Common myeloid progenitor, CD34-positive (primary cell): ENCODE measurements at regions not wholly inside any gene's neighbourhood (a gene's known extent, or its start where the extent isn't known, plus 50 kb on each side); places are given as distances from the start of the nearest gene placed in this dataset.
"Not testable (repeated sequence)": the region's sequence is repeated elsewhere in the genome, so short reads cannot be mapped to it uniquely, and the experiment has no call there.

ENCODE experiments used
- CTCF ChIA-PET: fragments of 350-600 bp; sonication (Branson Sonifier 250); formaldehyde crosslinking; loops from one replicate; lab custom pipeline; 2021; ENCODE audit warnings: antibody characterized with exemption; lab: Charles Lee
- POLR2A ChIA-PET: fragments of 350-600 bp; sonication (Branson Sonifier 250); formaldehyde crosslinking; loops from one replicate; lab custom pipeline; 2021; ENCODE audit warnings: antibody characterized with exemption; lab: Charles Lee
- DNase-seq, 3 donors: peaks; one replicate each; pipeline versions ENCODE4 v3.0.0 to v3.0.0-alpha.2; 2013
- H3K27ac ChIP-seq, 2 experiments: 1 replicate in 1 of 2; 2 replicates in 1 of 2; pipeline ENCODE4 v1.7.0; 2013; ENCODE audit warnings: inconsistent platforms in 2 of 2, low read length in 2 of 2, mild to moderate bottlenecking in 2 of 2, low read depth in 1 of 2, moderate library complexity in 1 of 2; ENCODE audit not compliant: severe bottlenecking in 2 of 2, insufficient read depth in 1 of 2, poor library complexity in 1 of 2
- H3K27me3 ChIP-seq, 5 experiments: replicated peaks in 2 of 5; 1 replicate in 3 of 5; 2 replicates in 2 of 5; pipeline versions ENCODE4 v1.6.1 to v1.7.0; 2013; ENCODE audit warnings: low read length in 4 of 5, mild to moderate bottlenecking in 2 of 5, moderate library complexity in 2 of 5, inconsistent platforms in 1 of 5; ENCODE audit not compliant: insufficient read depth in 5 of 5, control insufficient read depth in 4 of 5
- H3K36me3 ChIP-seq, 4 experiments: 1 replicate in 2 of 4; 2 replicates in 2 of 4; pipeline versions ENCODE4 v1.6.1 to v1.7.0; 2013; ENCODE audit warnings: low read length in 3 of 4, control low read depth in 1 of 4, mild to moderate bottlenecking in 1 of 4; ENCODE audit not compliant: control insufficient read depth in 4 of 4, insufficient read depth in 4 of 4
- H3K4me1 ChIP-seq, 4 experiments: 1 replicate in 3 of 4; 2 replicates in 1 of 4; pipeline versions ENCODE4 v1.6.1 to v1.7.1; 2013; ENCODE audit warnings: low read length in 3 of 4, mild to moderate bottlenecking in 3 of 4, control low read depth in 1 of 4, inconsistent platforms in 1 of 4, moderate library complexity in 1 of 4; ENCODE audit not compliant: control insufficient read depth in 4 of 4, insufficient read depth in 4 of 4; ENCODE audit errors: control extremely low read depth in 1 of 4
- H3K4me3 ChIP-seq, 7 experiments: 1 replicate in 4 of 7; 2 replicates in 3 of 7; pipeline versions ENCODE4 v1.5.1 to v1.7.0; 2013; ENCODE audit warnings: mild to moderate bottlenecking in 7 of 7, low read length in 6 of 7, moderate library complexity in 6 of 7, inconsistent platforms in 2 of 7, low read depth in 2 of 7, control low read depth in 1 of 7; ENCODE audit not compliant: insufficient read depth in 4 of 7, control insufficient read depth in 1 of 7; ENCODE audit errors: extremely low read depth in 1 of 7
- H3K9me3 ChIP-seq, 5 experiments: 1 replicate in 4 of 5; 2 replicates in 1 of 5; pipeline versions ENCODE4 v1.6.1 to v1.7.1; 2013; ENCODE audit warnings: low read length in 4 of 5, mild to moderate bottlenecking in 2 of 5, inconsistent platforms in 1 of 5, low read depth in 1 of 5, moderate library complexity in 1 of 5; ENCODE audit not compliant: control insufficient read depth in 4 of 5, insufficient read depth in 2 of 5; ENCODE audit errors: control extremely low read depth in 1 of 5
- WGBS: methylation state at CpG from one replicate; pipeline ENCODE4 v1.1.5; 2013; ENCODE audit not compliant: insufficient coverage; 5-methylcytosine and 5-hydroxymethylcytosine counted together

DNA sequence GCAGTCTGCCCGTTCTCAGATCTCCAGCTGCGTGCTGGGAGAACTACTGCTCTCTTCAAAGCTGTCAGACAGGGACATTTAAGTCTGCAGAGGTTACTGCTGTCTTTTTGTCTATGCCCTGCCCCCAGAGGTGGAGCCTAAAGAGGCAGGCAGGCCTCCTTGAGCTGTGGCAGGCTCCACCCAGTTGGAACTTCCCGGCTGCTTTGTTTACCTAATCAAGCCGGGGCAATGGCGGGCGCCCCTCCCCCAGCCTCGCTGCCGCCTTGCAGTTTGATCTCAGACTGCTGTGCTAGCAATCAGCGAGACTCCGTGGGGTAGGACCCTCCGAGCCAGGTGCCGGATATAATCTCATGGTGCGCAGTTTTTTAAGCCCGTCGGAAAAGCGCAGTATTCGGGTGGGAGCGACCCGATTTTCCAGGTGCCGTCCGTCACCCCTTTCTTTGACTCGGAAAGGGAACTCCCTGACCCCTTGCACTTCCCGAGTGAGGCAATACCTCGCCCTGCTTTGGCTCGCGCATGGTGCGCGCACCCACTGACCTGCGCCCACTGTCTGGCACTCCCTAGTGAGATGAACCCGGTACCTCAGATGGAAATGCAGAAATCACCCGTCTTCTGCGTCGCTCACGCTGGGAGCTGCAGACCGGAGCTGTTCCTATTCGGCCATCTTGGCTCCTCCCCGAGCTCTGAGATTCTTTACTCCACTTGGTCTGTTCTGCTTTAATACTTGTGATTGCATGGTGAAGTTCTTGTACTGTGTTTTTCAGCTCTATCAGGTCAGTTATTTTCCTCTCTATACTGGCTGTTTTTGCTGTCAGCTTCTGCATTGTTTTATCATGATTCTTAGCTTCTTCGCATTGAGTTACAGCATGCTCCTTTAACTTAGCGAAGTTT is 148.9 kb upstream of the TPRG1 start:
- H3K4me1 ChIP-seq, DNase-seq, H3K4me3 ChIP-seq, H3K9me3 ChIP-seq, H3K36me3 ChIP-seq, H3K27me3 ChIP-seq, CTCF ChIA-PET, H3K27ac ChIP-seq, POLR2A ChIA-PET: not testable (repeated sequence)
- WGBS: 82% methylated on average over 11 of the region's 39 CpGs

DNA sequence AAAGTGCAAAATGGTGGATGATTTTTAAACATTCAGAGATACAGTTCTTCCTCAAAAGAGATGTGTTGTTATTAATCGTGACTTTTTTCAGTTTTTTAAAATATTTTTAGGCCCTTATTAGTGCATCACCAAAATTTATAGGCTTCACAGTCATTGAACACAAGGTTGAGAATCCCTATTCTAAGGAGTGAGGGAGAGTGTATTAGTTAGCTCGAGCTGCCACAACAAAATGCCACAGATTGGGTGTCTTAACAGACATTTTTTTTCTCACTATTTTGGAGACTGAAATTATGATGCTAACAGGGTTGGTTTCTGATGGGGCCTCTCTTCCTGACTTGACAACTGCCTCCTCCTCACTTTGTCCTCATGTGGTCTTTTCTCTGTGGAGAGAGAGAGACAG is 145.9 kb upstream of the TPRG1 start:
- CTCF ChIA-PET: interaction anchor here (1.1 kb wide), 1 partner anchor 15 kb away, joined by 3 read pairs; no protein-coding TSS in a partner anchor
- H3K4me1 ChIP-seq: no peaks in the 10 kb centered on the region
- 100% methylated on average over 1 of the region's 2 CpGs for WGBS

GRCh38 chr3:189027626-189028155 is 144.1 kb upstream of the TPRG1 start:
- no peak for DNase-seq
- H3K9me3 ChIP-seq: peaks cover 0 to 3% (median 0%) of the 10 kb centered on the region in 5 experiments
- CTCF ChIA-PET: no interaction called here
- no peaks in the 10 kb centered on the region for H3K36me3 ChIP-seq
- POLR2A ChIA-PET: no interaction called here
- no CpG with 5 or more reads among the region's 4 CpGs for WGBS
- no peaks in the 10 kb centered on the region for H3K27me3 ChIP-seq
- H3K4me3 ChIP-seq: no peak overlapping the region
- no peaks in the 10 kb centered on the region for H3K4me1 ChIP-seq
- no peak overlapping the region for H3K27ac ChIP-seq

More for the DNA sequence above, 145.9 kb upstream of the TPRG1 start:
- no peaks in the 10 kb centered on the region for H3K27me3 ChIP-seq
- no peaks in the 10 kb centered on the region for H3K36me3 ChIP-seq
- no peak overlapping the region for H3K4me3 ChIP-seq
- DNase-seq: no peak
- POLR2A ChIA-PET: no interaction called here
- no peak overlapping the region for H3K27ac ChIP-seq
- H3K9me3 ChIP-seq: peaks cover 0 to 3% (median 0%) of the 10 kb centered on the region in 5 experiments

DNA sequence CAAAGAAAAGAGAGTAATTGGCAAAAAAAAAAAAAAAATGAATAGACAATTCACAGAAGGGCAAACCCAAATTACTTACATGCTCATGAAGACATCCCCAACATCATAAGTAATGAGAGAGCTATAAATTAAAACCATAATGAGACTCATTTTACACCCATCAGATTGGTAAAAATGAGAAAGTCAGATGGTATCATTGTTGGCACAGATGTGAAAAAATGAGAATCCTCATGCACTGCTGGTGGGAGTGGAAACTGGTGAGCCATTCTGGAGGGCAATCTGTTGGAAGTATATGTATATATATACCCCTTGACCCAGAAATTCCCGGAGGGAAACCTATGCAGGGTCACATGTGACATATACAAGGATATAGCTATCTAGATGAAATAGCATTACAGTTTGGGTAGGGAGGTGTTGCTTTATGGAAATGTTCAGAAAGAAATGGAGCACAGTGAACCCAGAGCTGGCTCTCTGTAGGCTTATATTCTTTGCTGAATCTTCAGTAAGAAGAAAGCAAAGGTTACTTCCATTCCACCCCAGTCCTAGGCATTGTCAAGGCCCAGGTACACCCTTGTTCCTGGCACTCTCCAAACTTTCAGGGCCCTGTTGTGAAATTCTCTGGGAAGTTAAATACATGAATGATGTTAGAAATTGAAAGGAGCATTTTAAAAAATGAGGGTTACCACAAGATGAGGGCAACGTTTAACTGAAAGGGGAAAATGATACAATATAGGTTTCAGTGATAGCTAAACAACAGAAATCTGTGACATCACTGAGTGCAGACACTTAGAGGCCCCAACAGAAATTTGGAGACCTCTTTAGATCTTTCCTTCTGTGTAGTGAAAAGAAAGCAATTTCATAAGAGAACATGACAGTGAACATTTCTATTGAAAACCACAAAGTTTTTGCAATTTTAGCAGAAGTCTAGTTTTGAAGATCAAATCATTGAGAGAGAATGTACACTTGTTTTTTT is 132.7 kb upstream of the TPRG1 start:
- Histone ChIP-seq H3K4me1 (no peaks in the 10 kb centered on the region), H3K36me3 (no peaks in the 10 kb centered on the region), H3K9me3 (peaks cover 0 to 3% (median 0%) of the 10 kb centered on the region in 5 experiments), H3K4me3 (no peak overlapping the region), H3K27ac (no peak overlapping the region), H3K27me3 (no peaks in the 10 kb centered on the region)
- POLR2A ChIA-PET: interaction anchor here (0.7 kb wide), 1 partner anchor 870 kb away, joined by 3 read pairs; no protein-coding TSS in a partner anchor
- whole genome bisulfite sequencing: 63% methylated on average over 1 of the region's 2 CpGs
- DNase-seq: peak in 2 of 3 donors; percentile 17 to 21
- CTCF ChIA-PET: interaction anchor here (0.9 to 4.1 kb wide), 5 partner anchors 27 to 1299 kb away, joined by 3 to 36 read pairs (median 3); no protein-coding TSS in a partner anchor

DNA sequence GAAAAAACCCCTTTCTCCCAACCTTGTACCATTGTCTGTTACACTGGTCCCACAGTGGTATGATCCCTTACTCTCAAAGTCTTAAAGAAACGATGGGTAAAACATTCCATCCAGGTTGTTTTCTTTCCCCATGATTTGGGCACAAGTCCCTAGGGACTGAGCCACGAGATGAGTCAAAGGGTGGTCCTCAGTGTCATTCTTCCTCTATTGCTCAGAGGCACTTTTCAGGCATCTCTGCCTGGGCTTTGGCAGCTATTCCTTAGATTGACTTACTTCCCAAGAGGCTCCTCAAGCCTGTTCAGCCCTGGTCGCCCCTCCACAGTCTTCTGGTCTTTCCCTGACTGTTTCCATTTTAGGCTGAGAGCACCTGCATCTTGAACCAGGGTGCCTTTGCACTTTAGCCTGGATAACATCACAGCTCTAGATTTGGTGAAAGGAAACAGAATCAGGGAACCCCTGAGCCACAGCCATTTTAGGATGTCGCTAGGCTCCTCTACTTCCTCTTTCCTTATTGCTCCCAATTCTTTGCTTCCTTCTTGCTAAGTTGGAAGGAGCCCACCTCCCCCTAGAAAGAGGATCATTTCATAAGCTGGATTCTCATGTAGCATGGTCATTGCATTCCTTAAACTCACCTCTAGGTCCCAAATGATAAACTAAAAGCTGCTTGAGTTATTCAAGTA is 131.0 kb upstream of the TPRG1 start:
- Histone ChIP-seq H3K27me3 (no peaks in the 10 kb centered on the region), H3K9me3 (no peaks in the 10 kb centered on the region), H3K4me1 (no peaks in the 10 kb centered on the region), H3K27ac (no peak overlapping the region), H3K36me3 (no peaks in the 10 kb centered on the region), H3K4me3 (no peak overlapping the region)
- ChIA-PET CTCF (interaction anchor here (1.0 to 4.1 kb wide), 12 partner anchors 12 to 1303 kb away, joined by 3 to 36 read pairs (median 4); no protein-coding TSS in a partner anchor), POLR2A (no interaction called here)
- WGBS: 73% methylated on average over 4 of the region's 4 CpGs
- DNase-seq: peak in 2 of 3 donors; percentile 13 to 21

- peak; percentile 69 to 86 (median 84) for DNase-seq
- H3K36me3 ChIP-seq: no peaks in the 10 kb centered on the region
- no peak overlapping the region for H3K27ac ChIP-seq
- H3K27me3 ChIP-seq: no peaks in the 10 kb centered on the region
- H3K9me3 ChIP-seq: no peaks in the 10 kb centered on the region
- no peak overlapping the region for H3K4me3 ChIP-seq
- ChIA-PET CTCF (interaction anchor here (0.7 to 4.1 kb wide), 19 partner anchors 11 to 1304 kb away, joined by 3 to 36 read pairs (median 4); no protein-coding TSS in a partner anchor), POLR2A (no interaction called here)
- H3K4me1 ChIP-seq: no peaks in the 10 kb centered on the region
- 58% methylated on average over 2 of the region's 2 CpGs for WGBS
Measured at GRCh38 chr3:189041482-189042090, 130.2 kb upstream of the TPRG1 start.
